ENCODE measurements at regions not wholly inside any gene's neighbourhood (a gene's known extent, or its start where the extent isn't known, plus 50 kb on each side); places are given as distances from the start of the nearest gene placed in this dataset.

DNA sequence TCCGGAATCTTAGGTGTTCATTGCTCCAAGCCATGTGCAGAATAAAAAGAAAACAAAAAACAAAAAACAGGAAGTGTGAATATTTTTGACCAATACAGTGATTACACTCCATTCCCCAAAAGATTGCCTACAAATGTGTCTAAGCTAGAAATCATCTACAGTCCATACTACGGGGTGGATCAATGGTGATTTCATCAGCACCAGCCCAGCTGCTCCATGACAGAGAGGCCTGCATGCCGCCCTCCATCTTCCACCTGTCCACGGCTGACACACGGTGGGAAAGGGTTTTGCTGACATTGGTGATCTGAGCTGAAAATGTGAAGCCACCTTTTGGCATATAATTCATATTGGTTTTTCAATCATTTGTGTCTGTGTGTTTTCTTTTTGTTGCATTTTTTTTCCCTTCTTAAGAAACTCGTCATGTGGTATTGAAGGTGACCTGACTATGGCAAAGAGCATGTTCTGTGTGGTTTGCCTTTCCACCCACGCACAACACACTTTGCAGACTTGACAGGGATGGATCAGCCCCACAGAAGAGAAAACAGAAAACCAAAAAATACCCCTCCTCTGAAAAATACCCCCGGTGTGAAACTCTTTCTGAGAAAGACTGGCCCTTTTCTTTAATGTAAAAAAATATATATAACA lies 533.1 kb downstream of the RNF144A start:
- TF ChIP-seq CTCF (IDR thresholded peaks at IDR 0.05; ENCODE audit: low read depth, low read length, missing input control) = no peak
- TF ChIP-seq RAD21 (IDR thresholded peaks at IDR 0.05) = no peak
- TF ChIP-seq YY1 (IDR thresholded peaks at IDR 0.05) = no peak
- TF ChIP-seq SP1 (IDR thresholded peaks at IDR 0.05) = no peak
- TF ChIP-seq JUND (IDR thresholded peaks at IDR 0.05) = no peak
- TF ChIP-seq EGR1 (IDR thresholded peaks at IDR 0.05; ENCODE audit: low read depth in 2 of 2) = no peak
- no peak for TF ChIP-seq TAF1 (conservative IDR thresholded peaks at IDR 0.05)
- no peak for TF ChIP-seq REST (IDR thresholded peaks at IDR 0.05)
- no peak for TF ChIP-seq HNF4A (conservative IDR thresholded peaks at IDR 0.05)
